ENCODE measurements at regions not wholly inside any gene's neighbourhood (a gene's known extent, or its start where the extent isn't known, plus 50 kb on each side); places are given as distances from the start of the nearest gene placed in this dataset.

DNA sequence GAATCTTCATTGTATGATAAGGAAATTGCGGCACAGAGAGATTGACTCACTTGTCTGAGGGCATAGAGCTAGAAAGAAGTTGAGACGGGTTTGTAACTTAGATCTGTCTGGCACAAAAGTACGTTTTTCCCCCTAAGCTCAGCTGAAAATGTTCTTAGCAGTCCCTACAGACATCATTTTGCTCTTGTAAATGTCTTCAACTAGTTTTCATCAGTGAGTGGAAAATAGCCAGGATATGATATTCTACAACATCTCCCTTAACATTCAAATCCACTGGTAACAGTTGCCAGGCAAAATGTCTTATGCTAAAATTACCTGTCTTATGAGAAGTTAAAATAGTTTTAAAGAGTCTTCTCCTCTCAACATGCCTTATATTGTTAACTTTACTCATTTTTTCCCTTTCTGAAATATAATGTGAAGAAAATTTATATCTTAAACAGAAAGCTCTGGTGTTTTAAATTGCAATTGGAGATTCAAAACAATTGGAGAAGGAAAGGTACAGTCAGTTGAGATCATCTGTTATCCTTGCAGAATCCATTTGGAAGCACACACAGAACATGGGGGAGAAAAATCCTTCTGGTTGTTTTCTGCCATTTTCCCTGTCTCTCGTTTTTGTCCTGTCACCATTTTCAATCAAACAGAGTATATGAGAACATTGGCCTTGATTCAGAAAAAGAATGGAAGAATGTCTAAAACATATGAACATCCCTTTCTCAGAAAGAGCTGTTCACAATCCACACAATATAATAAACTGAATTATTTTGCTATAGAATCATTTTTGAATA, 255.0 kb downstream of the TRIB2 start:
- ATAC-seq (no peak), DNase-seq (ENCODE audit: low spot score) (no peak)
- Mint-ChIP-seq H3K27ac (no peak overlapping the region), H3K36me3 (ENCODE audit: low read depth) (peaks cover 10% of the 10 kb centered on the region; the same call in 2 of the 3 replicates), H3K4me1 (no peaks in the 10 kb centered on the region), H3K27me3 (ENCODE audit: insufficient read depth, low read depth, poor library complexity) (peaks cover 2% of the 10 kb centered on the region), H3K9me3 (peaks cover 13% of the 10 kb centered on the region), H3K4me3 (no peak overlapping the region)
- Histone ChIP-seq H3F3A (replicated peaks; ENCODE audit: low read depth) (no peaks in the 10 kb centered on the region), H3K4me2 (no peak overlapping the region), H3K4me1 (ENCODE audit: insufficient read depth) (no peaks in the 10 kb centered on the region), H3K27ac (ENCODE audit: low read depth) (no peak overlapping the region), H3K79me2 (replicated peaks; ENCODE audit: insufficient read depth) (no peaks in the 10 kb centered on the region), H3K27me3 (ENCODE audit: insufficient read depth) (no peaks in the 10 kb centered on the region), H3K36me3 (ENCODE audit: insufficient read depth) (no peaks in the 10 kb centered on the region), H2AFZ (no peak overlapping the region), H3K9me2 (ENCODE audit: insufficient read depth) (no peaks in the 10 kb centered on the region), H3K4me3 (no peak overlapping the region), H4K20me1 (replicated peaks; ENCODE audit: insufficient read depth) (no peaks in the 10 kb centered on the region)
- TF ChIP-seq NANOG (IDR thresholded peaks at IDR 0.05; ENCODE audit: borderline replicate concordance) = no peak
- no peak for TF ChIP-seq STAT1 (IDR thresholded peaks at IDR 0.05; ENCODE audit: unreplicated experiment)
- TF ChIP-seq JUNB (IDR thresholded peaks at IDR 0.05; ENCODE audit: unreplicated experiment) = no peak
- no peak for TF ChIP-seq EZH2phosphoT487 (IDR thresholded peaks at IDR 0.05; ENCODE audit: unreplicated experiment)

DNA sequence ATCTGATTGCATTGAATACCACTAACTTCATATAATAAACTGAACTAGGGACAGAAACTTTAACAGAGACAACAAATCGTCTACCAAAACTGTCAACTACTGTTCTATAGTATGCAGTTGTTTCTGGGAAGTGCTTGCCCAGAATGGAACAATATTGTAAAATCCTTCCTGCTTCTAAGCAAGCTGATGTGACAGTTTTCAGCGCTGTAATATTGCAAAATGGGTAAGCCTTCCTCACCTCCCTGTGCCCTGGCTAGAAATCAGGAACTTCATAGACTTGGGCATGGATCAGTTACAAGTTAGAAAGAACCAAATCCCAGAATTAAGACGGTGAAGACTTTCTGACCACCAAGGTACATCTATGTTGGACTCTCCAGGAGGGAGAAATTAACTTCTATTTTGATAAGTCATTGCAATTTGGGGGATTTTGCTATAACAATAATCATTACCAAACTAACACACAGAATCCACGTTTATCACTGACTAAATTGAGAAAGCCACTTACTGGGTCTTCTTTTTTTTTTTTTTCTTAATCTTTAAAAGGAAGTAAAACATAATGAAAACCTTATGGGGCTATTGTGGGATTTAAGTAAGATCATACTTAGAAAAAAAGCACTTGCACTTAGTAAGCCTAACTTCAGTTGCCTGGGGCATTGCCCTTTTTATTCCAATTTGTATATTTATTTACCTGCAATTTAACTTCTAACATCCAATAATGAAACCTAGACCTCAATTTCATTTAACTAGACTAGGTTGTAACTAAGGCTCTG, 261.5 kb downstream of the TRIB2 start:
- H3K27me3 Mint-ChIP-seq (ENCODE audit: insufficient read depth, low read depth, poor library complexity) = no peaks in the 10 kb centered on the region
- Histone ChIP-seq H3K27me3 (ENCODE audit: insufficient read depth) (no peaks in the 10 kb centered on the region), H3K36me3 (ENCODE audit: insufficient read depth) (no peaks in the 10 kb centered on the region), H3K4me1 (ENCODE audit: insufficient read depth) (peaks cover 14% of the 10 kb centered on the region), H3K9me2 (ENCODE audit: insufficient read depth) (no peaks in the 10 kb centered on the region), H3K4me3 (no peak overlapping the region), H2AFZ (no peak overlapping the region), H3K4me2 (no peak overlapping the region), H4K20me1 (replicated peaks; ENCODE audit: insufficient read depth) (no peaks in the 10 kb centered on the region), H3F3A (replicated peaks; ENCODE audit: low read depth) (no peaks in the 10 kb centered on the region), H3K79me2 (replicated peaks; ENCODE audit: insufficient read depth) (no peaks in the 10 kb centered on the region), H3K27ac (ENCODE audit: low read depth) (no peak overlapping the region)
- peaks cover 5% of the 10 kb centered on the region; the same call in 1 of the 3 replicates for H3K36me3 Mint-ChIP-seq (ENCODE audit: low read depth)
- no peak for DNase-seq (ENCODE audit: low spot score)
- no peak overlapping the region for H3K4me3 Mint-ChIP-seq
- no peak for ATAC-seq
- H3K4me1 Mint-ChIP-seq = peaks cover 10% of the 10 kb centered on the region; the same call in 2 of the 3 replicates
- no peak overlapping the region for H3K27ac Mint-ChIP-seq
- H3K9me3 Mint-ChIP-seq = peaks cover 5% of the 10 kb centered on the region
- TF ChIP-seq, protein P1, sequence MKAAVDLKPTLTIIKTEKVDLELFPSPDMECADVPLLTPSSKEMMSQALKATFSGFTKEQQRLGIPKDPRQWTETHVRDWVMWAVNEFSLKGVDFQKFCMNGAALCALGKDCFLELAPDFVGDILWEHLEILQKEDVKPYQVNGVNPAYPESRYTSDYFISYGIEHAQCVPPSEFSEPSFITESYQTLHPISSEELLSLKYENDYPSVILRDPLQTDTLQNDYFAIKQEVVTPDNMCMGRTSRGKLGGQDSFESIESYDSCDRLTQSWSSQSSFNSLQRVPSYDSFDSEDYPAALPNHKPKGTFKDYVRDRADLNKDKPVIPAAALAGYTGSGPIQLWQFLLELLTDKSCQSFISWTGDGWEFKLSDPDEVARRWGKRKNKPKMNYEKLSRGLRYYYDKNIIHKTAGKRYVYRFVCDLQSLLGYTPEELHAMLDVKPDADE (IDR thresholded peaks at IDR 0.05) = no peak
- TF ChIP-seq ZNF331 (CRISPR knock-in tag; IDR thresholded peaks at IDR 0.05; ENCODE audit: low read depth) = no peak
- TF ChIP-seq EZH2 (IDR thresholded peaks at IDR 0.05; ENCODE audit: low read depth, unreplicated experiment) = no peak
- TF ChIP-seq, protein P2, sequence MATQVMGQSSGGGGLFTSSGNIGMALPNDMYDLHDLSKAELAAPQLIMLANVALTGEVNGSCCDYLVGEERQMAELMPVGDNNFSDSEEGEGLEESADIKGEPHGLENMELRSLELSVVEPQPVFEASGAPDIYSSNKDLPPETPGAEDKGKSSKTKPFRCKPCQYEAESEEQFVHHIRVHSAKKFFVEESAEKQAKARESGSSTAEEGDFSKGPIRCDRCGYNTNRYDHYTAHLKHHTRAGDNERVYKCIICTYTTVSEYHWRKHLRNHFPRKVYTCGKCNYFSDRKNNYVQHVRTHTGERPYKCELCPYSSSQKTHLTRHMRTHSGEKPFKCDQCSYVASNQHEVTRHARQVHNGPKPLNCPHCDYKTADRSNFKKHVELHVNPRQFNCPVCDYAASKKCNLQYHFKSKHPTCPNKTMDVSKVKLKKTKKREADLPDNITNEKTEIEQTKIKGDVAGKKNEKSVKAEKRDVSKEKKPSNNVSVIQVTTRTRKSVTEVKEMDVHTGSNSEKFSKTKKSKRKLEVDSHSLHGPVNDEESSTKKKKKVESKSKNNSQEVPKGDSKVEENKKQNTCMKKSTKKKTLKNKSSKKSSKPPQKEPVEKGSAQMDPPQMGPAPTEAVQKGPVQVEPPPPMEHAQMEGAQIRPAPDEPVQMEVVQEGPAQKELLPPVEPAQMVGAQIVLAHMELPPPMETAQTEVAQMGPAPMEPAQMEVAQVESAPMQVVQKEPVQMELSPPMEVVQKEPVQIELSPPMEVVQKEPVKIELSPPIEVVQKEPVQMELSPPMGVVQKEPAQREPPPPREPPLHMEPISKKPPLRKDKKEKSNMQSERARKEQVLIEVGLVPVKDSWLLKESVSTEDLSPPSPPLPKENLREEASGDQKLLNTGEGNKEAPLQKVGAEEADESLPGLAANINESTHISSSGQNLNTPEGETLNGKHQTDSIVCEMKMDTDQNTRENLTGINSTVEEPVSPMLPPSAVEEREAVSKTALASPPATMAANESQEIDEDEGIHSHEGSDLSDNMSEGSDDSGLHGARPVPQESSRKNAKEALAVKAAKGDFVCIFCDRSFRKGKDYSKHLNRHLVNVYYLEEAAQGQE (IDR thresholded peaks at IDR 0.05; ENCODE audit: unreplicated experiment) = no peak
- no peak for TF ChIP-seq JUNB (IDR thresholded peaks at IDR 0.05; ENCODE audit: unreplicated experiment)
- no peak for TF ChIP-seq CREB1 (CRISPR knock-in tag; IDR thresholded peaks at IDR 0.05; ENCODE audit: low read depth)
